LNCAP (cell line): ENCODE measurements at regions not wholly inside any gene's neighbourhood (a gene's known extent, or its start where the extent isn't known, plus 50 kb on each side); places are given as distances from the start of the nearest gene placed in this dataset.

Experiments used
- CTCF ChIP-seq: fragments of 450-650 bp; IDR thresholded peaks from 2 replicates; pipeline ENCODE4 v1.5.1; 2017; ENCODE audit warnings: mild to moderate bottlenecking

- TF ChIP-seq CTCF, result no peak
These were observed 126.1 kb upstream of the UST start for GRCh38 chr6:148620579-148621298.

- TF ChIP-seq CTCF, result no peak
These were observed 121.2 kb upstream of the UST start for GRCh38 chr6:148625609-148626008.

GRCh38 chr6:148628251-148628650, 118.6 kb upstream of the UST start:
- no peak for TF ChIP-seq CTCF

- TF ChIP-seq CTCF, result no peak
These were observed 117.6 kb upstream of the UST start for GRCh38 chr6:148629181-148629580.

- TF ChIP-seq CTCF, result no peak
These were observed 117.0 kb upstream of the UST start for GRCh38 chr6:148629592-148630465.

- no peak for TF ChIP-seq CTCF
These were observed 111.6 kb upstream of the UST start for GRCh38 chr6:148635070-148635743.

GRCh38 chr6:148648754-148649453, 97.9 kb upstream of the UST start:
- no peak for TF ChIP-seq CTCF
